ES-I3 (cell line): ENCODE measurements at regions not wholly inside any gene's neighbourhood (a gene's known extent, or its start where the extent isn't known, plus 50 kb on each side); places are given as distances from the start of the nearest gene placed in this dataset.
"Not testable (repeated sequence)": the region's sequence is repeated elsewhere in the genome, so short reads cannot be mapped to it uniquely, and the experiment has no call there.

Experiments used
- H3K36me3 ChIP-seq: 2 replicates; pipeline ENCODE4 v1.6.1; 2013; ENCODE audit warnings: mild to moderate bottlenecking, low read length, control low read depth, moderate library complexity; ENCODE audit not compliant: insufficient read depth
- H3K4me1 ChIP-seq: 2 replicates; pipeline ENCODE4 v1.6.1; 2013; ENCODE audit warnings: mild to moderate bottlenecking, control low read depth, low read length; ENCODE audit not compliant: insufficient read depth
- H3K9ac ChIP-seq: 2 replicates; pipeline ENCODE4 v1.6.1; 2013; ENCODE audit warnings: low read depth, mild to moderate bottlenecking, low read length, moderate library complexity
- H3K9me3 ChIP-seq: 2 replicates; pipeline ENCODE4 v1.6.1; 2013; ENCODE audit warnings: mild to moderate bottlenecking, low read length, moderate library complexity; ENCODE audit not compliant: control insufficient read depth, insufficient read depth

DNA sequence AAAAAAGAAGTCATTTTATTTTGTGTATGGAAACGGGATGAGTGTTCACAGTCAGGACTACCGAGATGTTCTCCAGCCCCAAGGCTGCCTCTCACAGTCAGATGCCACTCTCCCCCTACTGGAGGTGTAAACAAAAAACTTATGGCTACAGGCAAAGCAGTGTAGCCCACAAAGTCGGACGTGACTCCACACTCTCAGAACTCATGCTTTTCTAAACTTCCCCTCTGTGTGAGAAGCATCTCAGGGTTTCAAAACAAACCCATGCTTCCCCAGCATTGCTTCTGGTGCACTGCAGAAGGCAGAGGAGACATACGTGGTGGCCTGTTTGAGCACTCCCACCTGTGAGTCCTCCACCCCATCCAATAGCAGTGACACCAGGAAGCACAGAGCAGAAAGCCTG, 580.3 kb downstream of the BNC2 start:
- no peaks in the 10 kb centered on the region; the same call in 1 of the 2 replicates for H3K4me1 ChIP-seq
- no peak overlapping the region for H3K9ac ChIP-seq
- no peaks in the 10 kb centered on the region for H3K9me3 ChIP-seq
- H3K36me3 ChIP-seq: no peaks in the 10 kb centered on the region

DNA sequence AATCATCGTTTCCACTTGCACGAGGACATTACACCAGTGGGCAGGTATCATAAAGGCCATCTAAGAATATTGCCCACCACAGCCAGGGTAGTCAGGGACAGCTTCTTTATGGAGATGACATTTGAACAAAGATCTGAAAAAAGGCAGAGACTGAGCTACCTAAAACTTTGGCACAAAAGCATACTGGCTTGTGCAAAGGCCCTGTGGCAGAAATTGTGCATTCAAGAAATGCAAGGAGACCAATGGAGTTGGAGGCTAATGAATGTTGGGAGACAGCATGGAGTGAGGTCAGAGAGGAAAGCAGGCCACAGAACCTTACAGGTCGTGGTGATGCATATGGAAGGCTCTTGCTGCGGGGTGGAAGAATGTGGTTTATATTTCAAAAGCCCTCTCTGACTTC, 578.5 kb downstream of the BNC2 start:
- Histone ChIP-seq H3K9me3 (no peaks in the 10 kb centered on the region), H3K36me3 (no peaks in the 10 kb centered on the region), H3K9ac (no peak overlapping the region), H3K4me1 (no peaks in the 10 kb centered on the region; the same call in 1 of the 2 replicates)

DNA sequence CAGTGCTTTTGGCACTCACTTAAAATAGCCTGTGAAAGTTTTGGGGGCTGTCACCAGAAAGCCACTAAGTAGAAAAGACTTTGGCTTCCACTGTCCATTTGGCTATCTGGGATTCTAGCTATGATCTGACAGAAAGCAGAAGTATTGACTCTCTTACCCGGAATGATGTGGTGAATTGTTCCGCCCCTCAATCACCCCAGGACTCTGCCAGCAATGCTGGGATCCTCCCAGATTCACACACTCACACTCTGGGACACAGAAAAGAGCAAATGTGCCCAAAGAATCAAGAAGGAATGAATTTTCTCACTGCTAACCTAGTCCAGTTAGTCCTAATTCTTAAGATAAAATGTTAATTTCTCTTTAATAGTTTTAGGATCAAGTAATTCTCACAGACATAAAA, 576.9 kb downstream of the BNC2 start:
- H3K4me1 ChIP-seq: no peaks in the 10 kb centered on the region; the same call in 1 of the 2 replicates
- H3K36me3 ChIP-seq: no peaks in the 10 kb centered on the region
- H3K9ac ChIP-seq: no peak overlapping the region
- no peaks in the 10 kb centered on the region for H3K9me3 ChIP-seq

- no peaks in the 10 kb centered on the region for H3K36me3 ChIP-seq
- H3K9ac ChIP-seq: no peak overlapping the region
- no peaks in the 10 kb centered on the region; the same call in 1 of the 2 replicates for H3K4me1 ChIP-seq
- no peaks in the 10 kb centered on the region for H3K9me3 ChIP-seq
These were observed 576.2 kb downstream of the BNC2 start for GRCh38 chr9:16294133-16294770.

DNA sequence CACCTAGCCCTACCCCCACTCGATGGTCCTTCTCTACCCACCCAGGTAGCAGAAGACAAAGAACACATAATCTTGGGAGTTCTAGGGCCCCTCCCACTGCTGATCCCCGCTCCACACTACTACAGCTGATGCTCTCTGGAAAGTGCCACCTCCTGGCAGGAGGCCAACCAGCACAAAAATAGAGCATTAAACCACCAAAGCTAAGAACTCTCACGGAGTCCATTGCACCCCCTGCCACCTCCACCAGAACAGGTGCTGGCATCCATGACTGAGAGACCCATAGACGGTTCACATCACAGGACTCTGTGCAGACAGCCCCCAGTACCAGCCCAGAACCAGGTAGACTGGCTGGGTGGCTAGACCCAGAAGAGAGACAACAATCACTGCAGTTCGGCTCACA, 575.5 kb downstream of the BNC2 start:
- not testable (repeated sequence) for H3K9ac ChIP-seq, H3K36me3 ChIP-seq, H3K9me3 ChIP-seq, H3K4me1 ChIP-seq

GRCh38 chr9:16299368-16299767, 571.1 kb downstream of the BNC2 start:
- not testable (repeated sequence) for H3K4me1 ChIP-seq, H3K9me3 ChIP-seq

DNA sequence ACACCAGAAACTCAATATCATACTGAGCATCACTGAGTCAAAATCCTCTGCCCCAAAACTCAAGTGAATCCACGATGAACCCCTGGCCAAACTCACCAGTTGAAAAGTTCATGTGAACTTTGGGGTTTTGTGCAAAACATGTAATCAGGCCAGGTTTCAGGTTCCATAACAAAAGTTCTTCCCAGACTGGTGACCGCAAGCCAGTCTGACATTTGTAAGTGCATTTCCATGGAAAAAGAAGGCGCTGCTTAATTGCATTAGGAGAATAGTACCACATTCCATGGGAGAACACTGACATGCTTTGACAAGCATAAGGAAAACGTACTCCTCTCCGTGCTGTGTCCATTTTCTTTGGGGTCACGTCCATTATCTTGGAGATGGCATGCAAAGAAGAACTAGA, 567.0 kb downstream of the BNC2 start:
- Histone ChIP-seq H3K36me3 (no peaks in the 10 kb centered on the region), H3K9me3 (no peaks in the 10 kb centered on the region), H3K9ac (no peak overlapping the region), H3K4me1 (peaks cover 2% of the 10 kb centered on the region; the same call in 1 of the 2 replicates)

More at GRCh38 chr9:16299368-16299767, 571.1 kb downstream of the BNC2 start:
- H3K9ac ChIP-seq, H3K36me3 ChIP-seq: not testable (repeated sequence)

DNA sequence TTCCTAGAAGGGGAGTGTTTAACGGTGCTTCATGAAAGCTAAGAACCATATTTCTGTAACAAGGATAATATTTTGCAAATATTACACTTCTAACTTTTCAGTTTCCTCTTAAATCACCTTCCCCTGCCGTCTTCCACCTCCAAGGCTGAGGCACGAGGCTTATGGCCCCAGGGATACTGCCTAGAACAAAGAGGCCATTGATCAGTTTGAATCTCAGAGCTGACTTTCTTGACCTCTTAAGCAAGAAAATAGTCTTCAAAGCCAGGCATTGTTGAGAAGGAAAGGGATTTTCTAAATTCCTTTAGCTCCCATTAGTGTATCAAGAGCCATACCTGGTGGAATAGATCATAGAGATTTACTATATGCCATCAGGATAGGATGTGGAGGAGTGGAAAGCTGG, 566.2 kb downstream of the BNC2 start:
- Histone ChIP-seq H3K9ac (no peak overlapping the region), H3K9me3 (no peaks in the 10 kb centered on the region), H3K36me3 (no peaks in the 10 kb centered on the region)

DNA sequence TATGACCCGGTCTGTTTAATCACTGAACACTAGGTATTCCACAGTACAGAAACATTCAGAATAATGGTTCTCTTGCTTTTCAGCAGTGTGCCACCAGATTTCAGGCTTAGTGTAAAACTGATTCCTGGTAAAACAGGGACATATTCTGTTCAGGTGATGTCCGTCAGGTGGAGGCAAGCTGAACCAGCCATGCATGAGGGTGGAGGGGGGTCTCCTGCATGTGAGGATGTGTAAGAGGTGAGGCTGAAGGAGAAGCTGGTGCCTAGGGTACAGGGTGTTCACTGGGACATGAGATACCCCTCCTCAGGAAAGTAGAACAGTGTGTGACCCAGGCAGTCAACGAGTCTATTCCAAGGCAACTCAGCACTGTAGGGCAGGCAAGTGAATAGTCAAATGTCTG, 563.9 kb downstream of the BNC2 start:
- no peaks in the 10 kb centered on the region for H3K36me3 ChIP-seq
- H3K4me1 ChIP-seq: peaks cover 2% of the 10 kb centered on the region; the same call in 1 of the 2 replicates
- no peak overlapping the region for H3K9ac ChIP-seq
- H3K9me3 ChIP-seq: no peaks in the 10 kb centered on the region

More for the DNA sequence above, 566.2 kb downstream of the BNC2 start:
- peaks cover 2% of the 10 kb centered on the region; the same call in 1 of the 2 replicates for H3K4me1 ChIP-seq

DNA sequence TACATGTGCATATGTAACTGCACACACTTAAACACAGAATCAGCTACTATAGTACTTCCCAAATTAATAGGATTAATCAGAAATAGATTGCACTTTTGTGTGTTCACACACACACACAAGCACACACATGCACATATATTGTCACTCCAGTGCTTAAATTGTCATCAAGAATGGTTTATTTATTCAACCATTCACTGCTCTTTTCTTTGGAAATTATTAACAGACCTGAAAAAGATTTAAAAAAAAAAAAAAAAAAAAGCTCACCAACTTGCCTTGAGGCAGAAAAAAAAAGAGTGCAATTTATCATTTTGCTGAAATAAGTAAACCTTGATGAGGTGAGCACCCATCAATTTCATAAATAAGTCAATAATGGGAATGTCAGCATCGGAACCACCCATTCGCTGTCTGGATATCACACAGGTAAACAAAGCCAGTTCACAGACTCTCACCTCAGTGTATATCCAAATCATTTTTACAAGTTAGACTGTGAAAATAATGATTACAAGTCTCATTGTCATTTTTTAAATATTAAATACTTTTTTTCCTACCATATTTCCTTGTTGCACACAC, 562.8 kb downstream of the BNC2 start:
- Histone ChIP-seq H3K9ac (no peak overlapping the region), H3K36me3 (no peaks in the 10 kb centered on the region), H3K9me3 (no peaks in the 10 kb centered on the region), H3K4me1 (peaks cover 2% of the 10 kb centered on the region; the same call in 1 of the 2 replicates)

GRCh38 chr9:16308645-16309044, 561.8 kb downstream of the BNC2 start:
- Histone ChIP-seq H3K36me3 (no peaks in the 10 kb centered on the region), H3K9ac (no peak overlapping the region), H3K9me3 (no peaks in the 10 kb centered on the region), H3K4me1 (peaks cover under 1% of the 10 kb centered on the region; the same call in 1 of the 2 replicates)

- H3K36me3 ChIP-seq: no peaks in the 10 kb centered on the region
- H3K9ac ChIP-seq: no peak overlapping the region
- no peaks in the 10 kb centered on the region for H3K4me1 ChIP-seq
- H3K9me3 ChIP-seq: no peaks in the 10 kb centered on the region
These were observed 561.4 kb downstream of the BNC2 start for GRCh38 chr9:16309082-16309468.

GRCh38 chr9:16309469-16310271, 560.8 kb downstream of the BNC2 start:
- no peaks in the 10 kb centered on the region for H3K9me3 ChIP-seq
- no peaks in the 10 kb centered on the region for H3K36me3 ChIP-seq
- no peak overlapping the region for H3K9ac ChIP-seq
- H3K4me1 ChIP-seq: no peaks in the 10 kb centered on the region

- Histone ChIP-seq H3K9me3 (no peaks in the 10 kb centered on the region), H3K9ac (no peak overlapping the region), H3K36me3 (no peaks in the 10 kb centered on the region), H3K4me1 (no peaks in the 10 kb centered on the region; the same call in 1 of the 2 replicates)
These were observed 560.0 kb downstream of the BNC2 start for GRCh38 chr9:16310278-16311110.
